ENCODE measurements at regions not wholly inside any gene's neighbourhood (a gene's known extent, or its start where the extent isn't known, plus 50 kb on each side); places are given as distances from the start of the nearest gene placed in this dataset.

DNA sequence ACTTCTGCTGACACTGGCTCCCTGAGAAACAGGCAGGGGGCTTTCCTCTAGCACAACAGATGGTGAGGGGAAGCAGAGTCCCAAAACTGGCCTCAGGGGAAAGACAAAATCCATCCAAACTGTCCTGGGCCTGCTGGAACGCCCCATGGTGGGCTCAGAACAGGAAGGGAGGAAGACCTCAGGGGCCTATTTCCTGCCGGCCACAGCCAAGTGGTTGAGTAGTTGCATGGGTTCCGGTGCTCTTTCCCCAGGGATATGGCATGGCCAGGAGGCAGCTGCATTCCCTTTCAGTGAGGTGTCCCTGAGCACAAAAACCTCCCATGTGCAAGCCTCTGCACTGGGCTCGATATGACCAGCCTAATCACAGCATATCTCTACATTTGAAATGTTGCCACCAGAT, 303.0 kb upstream of the IRX5 start:
- TF ChIP-seq POLR2AphosphoS5 (IDR thresholded peaks at IDR 0.05; ENCODE audit: low read depth, low read length) (no peak), SIN3A (IDR thresholded peaks at IDR 0.05; ENCODE audit: borderline replicate concordance, insufficient read depth, low read length) (no peak), TAF1 (IDR thresholded peaks at IDR 0.05; ENCODE audit: borderline replicate concordance, insufficient read depth, low read length) (no peak), FOXP2 (optimal IDR thresholded peaks at IDR 0.05; ENCODE audit: borderline replicate concordance, extremely low read depth, extremely low read length, insufficient read depth) (no peak)
- TF ChIP-seq, protein P1, sequence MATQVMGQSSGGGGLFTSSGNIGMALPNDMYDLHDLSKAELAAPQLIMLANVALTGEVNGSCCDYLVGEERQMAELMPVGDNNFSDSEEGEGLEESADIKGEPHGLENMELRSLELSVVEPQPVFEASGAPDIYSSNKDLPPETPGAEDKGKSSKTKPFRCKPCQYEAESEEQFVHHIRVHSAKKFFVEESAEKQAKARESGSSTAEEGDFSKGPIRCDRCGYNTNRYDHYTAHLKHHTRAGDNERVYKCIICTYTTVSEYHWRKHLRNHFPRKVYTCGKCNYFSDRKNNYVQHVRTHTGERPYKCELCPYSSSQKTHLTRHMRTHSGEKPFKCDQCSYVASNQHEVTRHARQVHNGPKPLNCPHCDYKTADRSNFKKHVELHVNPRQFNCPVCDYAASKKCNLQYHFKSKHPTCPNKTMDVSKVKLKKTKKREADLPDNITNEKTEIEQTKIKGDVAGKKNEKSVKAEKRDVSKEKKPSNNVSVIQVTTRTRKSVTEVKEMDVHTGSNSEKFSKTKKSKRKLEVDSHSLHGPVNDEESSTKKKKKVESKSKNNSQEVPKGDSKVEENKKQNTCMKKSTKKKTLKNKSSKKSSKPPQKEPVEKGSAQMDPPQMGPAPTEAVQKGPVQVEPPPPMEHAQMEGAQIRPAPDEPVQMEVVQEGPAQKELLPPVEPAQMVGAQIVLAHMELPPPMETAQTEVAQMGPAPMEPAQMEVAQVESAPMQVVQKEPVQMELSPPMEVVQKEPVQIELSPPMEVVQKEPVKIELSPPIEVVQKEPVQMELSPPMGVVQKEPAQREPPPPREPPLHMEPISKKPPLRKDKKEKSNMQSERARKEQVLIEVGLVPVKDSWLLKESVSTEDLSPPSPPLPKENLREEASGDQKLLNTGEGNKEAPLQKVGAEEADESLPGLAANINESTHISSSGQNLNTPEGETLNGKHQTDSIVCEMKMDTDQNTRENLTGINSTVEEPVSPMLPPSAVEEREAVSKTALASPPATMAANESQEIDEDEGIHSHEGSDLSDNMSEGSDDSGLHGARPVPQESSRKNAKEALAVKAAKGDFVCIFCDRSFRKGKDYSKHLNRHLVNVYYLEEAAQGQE (IDR thresholded peaks at IDR 0.05; ENCODE audit: insufficient read depth in 1 of 2, low read depth in 2 of 2, low read length in 2 of 2) = no peak
